ENCODE measurements at regions not wholly inside any gene's neighbourhood (a gene's known extent, or its start where the extent isn't known, plus 50 kb on each side); places are given as distances from the start of the nearest gene placed in this dataset.
A peak's percentile ranks its signal among the peaks of the same experiment; 100 is the strongest.

DNA sequence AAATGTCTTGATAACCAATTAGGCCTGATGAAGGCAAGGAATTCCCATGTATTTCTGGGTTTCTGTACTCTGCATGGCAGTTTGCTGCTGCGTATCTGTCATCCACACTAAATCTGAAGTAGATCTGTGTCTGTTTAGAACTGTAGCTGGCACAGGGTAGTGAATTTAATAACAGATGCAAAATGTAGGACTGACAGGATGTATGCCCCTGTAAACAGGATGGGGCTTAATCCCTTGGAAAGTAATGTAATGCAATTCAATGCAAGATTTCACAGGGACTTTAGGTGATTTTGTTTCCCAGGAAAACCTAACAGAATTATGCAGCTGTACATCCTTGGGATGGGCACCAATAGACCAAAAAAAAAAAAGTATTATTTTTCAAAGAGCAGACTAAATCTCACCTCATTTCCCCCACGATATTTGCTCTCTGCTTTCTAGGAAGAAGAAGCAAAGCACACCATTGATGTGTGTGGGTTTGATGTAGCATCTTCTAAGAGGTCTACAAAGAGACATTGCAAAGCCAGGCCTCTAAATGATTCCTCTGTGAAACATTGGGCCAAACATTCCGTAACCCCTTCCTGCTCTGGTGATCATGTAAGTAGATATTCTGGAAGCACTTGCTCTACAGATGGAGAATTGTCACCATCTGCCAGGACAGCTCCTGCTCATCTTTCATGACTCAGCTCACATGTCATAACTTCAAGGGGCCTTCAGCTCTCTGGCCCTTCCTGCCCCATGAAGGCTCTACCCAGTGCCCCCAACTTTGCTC lies 464.3 kb upstream of the RGMA start:
- no peak for DNase-seq (ENCODE audit: low read depth)

DNA sequence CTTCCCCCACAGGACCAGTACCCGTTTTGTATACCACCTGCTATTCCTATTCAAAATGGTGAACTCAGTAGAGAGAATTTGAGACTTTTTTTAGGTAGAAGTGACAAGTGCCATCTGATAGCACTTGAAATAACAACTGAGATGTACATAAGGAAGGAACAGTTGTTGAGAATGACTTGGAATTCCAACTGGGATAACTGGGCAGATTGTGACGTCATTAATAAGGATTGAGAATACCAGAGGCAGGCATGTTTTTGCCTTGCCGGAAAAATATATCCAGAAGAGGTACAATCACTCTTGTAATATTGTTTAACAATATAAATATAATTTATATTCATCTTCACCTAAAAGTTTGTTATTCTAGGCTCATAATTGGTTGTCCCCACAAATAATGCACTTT lies 454.1 kb upstream of the RGMA start:
- no peak for DNase-seq (ENCODE audit: low read depth)

GRCh38 chr15:93527374-93528050 lies 438.5 kb upstream of the RGMA start:
- no peak for DNase-seq (ENCODE audit: low read depth)

GRCh38 chr15:93524432-93524831 lies 435.4 kb upstream of the RGMA start:
- no peak for DNase-seq (ENCODE audit: low read depth)

DNA sequence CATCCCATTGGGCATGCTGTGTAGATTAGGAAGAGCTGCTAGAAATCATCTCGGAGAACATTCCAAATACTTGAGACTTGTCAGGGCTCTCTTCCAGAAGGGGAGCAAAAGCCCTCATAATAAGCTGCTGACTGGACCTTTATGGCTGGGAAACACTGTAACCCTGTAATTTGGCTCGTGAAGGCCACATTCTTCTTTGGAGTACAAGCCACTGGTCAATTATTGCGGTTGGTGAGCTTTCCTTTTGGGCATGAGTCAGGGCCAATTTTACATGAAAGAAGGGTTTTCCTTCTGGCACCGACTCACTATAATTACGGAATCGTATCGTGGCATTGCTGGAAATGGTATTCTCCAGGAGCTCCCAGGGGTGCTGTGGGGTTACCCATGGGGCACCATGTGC lies 434.5 kb upstream of the RGMA start:
- peak; percentile 58 for DNase-seq (ENCODE audit: low read depth)

DNA sequence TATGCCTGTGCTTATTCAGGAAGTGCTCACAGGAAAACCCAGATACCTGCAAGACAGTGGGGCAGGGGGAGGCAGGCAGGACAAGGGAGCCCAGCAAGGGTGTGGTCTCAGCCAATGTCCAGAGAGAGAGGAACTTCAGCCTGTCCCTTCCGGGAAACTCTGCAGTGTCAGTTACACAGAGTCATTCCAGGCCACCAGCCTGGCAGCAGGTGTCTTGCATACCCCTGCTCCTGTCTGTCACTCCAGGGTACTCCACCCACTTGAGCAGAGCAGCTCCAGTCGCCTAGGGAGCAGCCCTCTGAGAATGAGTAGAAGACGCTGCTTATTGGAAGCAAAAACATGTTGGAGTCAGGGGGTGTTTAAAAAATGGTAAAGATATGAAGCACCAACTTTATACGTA lies 431.2 kb upstream of the RGMA start:
- DNase-seq (ENCODE audit: low read depth): no peak

DNA sequence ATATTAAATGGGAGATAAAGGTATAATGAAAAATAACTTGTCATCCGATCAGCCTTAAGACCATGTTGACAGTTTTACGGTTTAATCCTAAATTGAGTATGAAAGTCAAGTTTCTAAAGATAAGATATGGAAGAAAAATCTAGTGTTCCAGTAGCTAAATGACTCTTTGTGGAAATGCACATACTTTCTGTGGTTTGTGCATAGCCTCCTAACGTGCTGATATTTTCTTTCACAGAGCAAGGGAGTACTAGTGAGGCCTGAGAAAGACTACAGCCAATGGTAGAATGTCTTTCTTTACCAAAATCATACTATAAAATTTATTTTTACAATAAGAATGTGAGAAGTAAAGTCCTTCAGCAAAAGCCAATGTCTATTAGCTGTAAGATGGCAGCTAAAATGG lies 430.6 kb upstream of the RGMA start:
- no peak for DNase-seq (ENCODE audit: low read depth)

DNA sequence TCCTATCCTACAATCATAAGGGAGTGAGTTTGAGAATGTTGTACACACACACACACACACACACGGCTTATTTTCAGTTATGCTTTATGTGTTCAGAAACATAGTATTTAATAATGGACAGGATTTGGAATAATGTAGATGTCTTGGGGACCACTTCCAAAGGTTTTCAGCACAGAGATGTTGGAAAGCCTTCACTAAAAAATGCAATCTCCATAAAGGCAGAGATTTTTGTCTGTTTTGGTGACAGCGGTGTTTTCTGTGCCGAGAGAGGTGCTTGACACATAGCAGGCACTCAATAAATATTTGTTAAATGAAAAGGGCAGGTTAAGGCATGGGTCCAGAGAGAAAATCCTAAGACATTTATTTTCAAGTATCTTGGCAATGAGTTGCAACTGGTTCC lies 428.2 kb upstream of the RGMA start:
- no peak for DNase-seq (ENCODE audit: low read depth)

DNA sequence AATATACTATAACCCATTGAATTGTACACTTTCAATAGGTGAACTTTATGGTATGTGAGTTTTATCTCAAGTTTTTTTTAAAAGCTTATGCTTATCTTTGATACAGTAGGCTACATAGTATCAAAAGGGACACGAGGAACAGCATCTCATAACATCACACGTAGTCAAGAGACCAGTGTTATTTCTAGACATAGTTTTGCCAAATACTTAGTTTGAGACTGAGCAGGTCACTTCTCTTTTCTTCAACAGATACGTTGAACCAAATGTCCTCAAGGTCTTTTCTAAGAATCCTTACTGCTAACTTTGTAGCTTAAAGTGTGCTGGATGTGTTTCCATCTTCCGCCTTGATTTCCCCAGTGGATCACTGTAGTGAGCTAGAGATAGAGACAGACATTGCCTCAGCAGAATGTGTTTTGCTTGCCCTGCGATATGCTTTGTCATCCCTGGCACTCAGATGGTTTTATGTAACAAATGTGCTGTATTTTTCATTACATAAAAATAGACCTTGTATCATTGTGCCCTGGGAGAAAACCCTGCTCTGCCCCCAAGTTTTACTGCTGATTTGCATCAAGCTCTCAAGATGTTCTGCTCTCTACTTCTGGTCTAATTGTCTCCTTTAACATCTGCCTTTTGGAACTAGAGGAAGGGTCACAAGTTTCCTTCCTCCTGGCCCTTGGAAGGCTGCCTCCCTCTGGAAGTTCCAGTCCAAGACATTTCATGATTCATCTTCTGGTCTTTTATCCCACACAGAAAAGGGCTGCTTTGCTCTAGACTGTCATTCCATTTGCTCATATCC lies 426.4 kb upstream of the RGMA start:
- no peak for DNase-seq (ENCODE audit: low read depth)

- no peak for DNase-seq (ENCODE audit: low read depth)
Measured at GRCh38 chr15:93506646-93507045, 417.6 kb upstream of the RGMA start.

- no peak for DNase-seq (ENCODE audit: low read depth)
Measured at GRCh38 chr15:93505506-93505905, 416.5 kb upstream of the RGMA start.

DNA sequence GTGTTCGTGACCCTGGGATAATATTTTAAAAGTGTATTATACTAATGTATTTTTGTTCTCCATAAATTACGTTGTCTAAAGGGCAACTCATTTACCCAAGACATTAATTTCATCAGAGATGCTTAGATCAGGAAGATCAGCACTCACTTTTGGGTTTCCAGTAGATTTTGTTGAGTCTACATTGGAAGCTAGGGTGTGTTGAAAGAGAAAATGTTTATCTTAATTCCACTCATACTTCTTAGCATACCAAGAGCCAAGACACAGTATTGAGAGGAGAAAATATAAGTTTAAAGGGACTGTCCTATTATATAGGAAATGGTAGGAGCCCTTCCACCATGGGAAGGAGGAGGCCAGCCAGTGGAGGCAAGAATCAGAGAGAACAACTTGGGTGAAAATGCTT lies 412.9 kb upstream of the RGMA start:
- no peak for DNase-seq (ENCODE audit: low read depth)

DNA sequence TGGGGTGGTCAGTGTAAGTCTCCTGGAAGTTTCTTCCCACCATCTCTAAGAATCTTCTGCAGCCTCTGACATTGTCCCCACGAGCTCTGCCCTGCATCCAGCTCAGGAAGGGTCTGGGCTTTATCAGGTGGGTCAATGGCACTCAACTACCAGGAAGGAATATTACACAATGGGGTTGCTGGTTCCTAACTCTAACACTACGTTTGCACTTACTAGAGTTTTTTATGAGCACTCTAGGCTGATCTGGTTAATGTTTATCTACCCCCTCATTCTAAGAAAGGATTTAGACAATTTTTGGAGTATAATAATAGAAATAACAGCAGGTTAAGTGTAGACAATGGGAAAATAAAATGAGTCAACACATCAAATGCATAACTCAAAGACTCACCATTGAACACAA lies 411.1 kb upstream of the RGMA start:
- no peak for DNase-seq (ENCODE audit: low read depth)

- no peak for DNase-seq (ENCODE audit: low read depth)
Measured at GRCh38 chr15:93497291-93497690, 408.3 kb upstream of the RGMA start.

GRCh38 chr15:93496888-93497287 lies 407.9 kb upstream of the RGMA start:
- no peak for DNase-seq (ENCODE audit: low read depth)

- DNase-seq (ENCODE audit: low read depth): no peak
Measured at GRCh38 chr15:93495799-93496637, 407.0 kb upstream of the RGMA start.

- no peak for DNase-seq (ENCODE audit: low read depth)
Measured at GRCh38 chr15:93493172-93493571, 404.2 kb upstream of the RGMA start.

GRCh38 chr15:93491291-93491690 lies 402.3 kb upstream of the RGMA start:
- DNase-seq (ENCODE audit: low read depth): no peak

DNA sequence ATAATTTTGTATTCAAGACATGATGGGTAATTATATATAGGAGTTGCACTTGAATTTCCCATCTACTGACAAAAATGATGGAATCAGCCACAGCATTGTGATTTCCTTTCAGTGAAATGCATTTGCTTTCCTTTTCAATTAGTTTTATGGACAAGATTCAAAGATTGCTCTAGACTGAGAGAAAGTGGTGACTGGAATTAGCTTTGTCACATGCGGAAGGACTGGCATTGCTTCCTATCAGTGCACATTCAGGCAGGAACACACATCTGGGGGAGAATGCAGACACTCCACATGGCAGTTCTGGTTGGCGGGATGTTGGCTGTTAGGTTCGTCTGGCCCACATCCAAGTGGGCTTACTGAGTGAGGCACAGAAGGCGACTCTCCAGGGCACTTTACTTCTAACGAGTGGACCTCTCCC lies 399.3 kb upstream of the RGMA start:
- DNase-seq (ENCODE audit: low read depth): no peak

- no peak for DNase-seq (ENCODE audit: low read depth)
Measured at GRCh38 chr15:93486407-93487117, 397.6 kb upstream of the RGMA start.

All from GM04504 (cell line).